HFF-Myc (cell line): ENCODE measurements at regions not wholly inside any gene's neighbourhood (a gene's known extent, or its start where the extent isn't known, plus 50 kb on each side); places are given as distances from the start of the nearest gene placed in this dataset.

Experiments
- DNase-seq: peaks from one replicate; pipeline ENCODE4 v3.0.0-alpha.2; 2011; ENCODE audit warnings: low read depth; ENCODE audit errors: extremely low read depth
- H3K4me3 ChIP-seq: replicated peaks from 2 replicates; pipeline ENCODE4 v1.5.1; 2011; ENCODE audit warnings: low read depth, mild to moderate bottlenecking, control low read depth, low read length
- TF ChIP-seq, protein P1 (sequence below): IDR thresholded peaks from 2 replicates; pipeline ENCODE4 v1.5.1; 2012; ENCODE audit warnings: mild to moderate bottlenecking, low read depth, low read length, control low read depth; ENCODE audit errors: missing control alignments

DNA sequence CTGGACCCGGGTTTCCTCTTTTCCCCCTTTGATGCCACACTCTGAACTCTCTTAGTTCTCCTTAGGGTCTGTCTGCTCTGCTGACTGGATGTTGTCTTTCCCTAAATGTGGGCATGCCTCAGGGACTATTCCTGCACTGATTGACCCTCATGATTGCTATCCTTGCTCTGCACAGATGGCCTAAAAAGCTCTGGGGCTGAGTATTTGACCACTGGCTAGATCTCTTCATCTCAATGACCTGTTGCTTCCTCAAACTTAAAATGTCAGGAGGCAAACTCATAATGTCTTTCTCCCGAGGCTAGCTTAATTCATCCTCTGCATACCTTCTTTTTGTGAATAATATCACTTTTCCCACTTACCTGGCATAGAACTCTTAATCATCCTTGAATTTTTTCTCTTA is 157.4 kb downstream of the GATB start:
- TF ChIP-seq, protein P1, sequence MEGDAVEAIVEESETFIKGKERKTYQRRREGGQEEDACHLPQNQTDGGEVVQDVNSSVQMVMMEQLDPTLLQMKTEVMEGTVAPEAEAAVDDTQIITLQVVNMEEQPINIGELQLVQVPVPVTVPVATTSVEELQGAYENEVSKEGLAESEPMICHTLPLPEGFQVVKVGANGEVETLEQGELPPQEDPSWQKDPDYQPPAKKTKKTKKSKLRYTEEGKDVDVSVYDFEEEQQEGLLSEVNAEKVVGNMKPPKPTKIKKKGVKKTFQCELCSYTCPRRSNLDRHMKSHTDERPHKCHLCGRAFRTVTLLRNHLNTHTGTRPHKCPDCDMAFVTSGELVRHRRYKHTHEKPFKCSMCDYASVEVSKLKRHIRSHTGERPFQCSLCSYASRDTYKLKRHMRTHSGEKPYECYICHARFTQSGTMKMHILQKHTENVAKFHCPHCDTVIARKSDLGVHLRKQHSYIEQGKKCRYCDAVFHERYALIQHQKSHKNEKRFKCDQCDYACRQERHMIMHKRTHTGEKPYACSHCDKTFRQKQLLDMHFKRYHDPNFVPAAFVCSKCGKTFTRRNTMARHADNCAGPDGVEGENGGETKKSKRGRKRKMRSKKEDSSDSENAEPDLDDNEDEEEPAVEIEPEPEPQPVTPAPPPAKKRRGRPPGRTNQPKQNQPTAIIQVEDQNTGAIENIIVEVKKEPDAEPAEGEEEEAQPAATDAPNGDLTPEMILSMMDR, result no peak

DNA sequence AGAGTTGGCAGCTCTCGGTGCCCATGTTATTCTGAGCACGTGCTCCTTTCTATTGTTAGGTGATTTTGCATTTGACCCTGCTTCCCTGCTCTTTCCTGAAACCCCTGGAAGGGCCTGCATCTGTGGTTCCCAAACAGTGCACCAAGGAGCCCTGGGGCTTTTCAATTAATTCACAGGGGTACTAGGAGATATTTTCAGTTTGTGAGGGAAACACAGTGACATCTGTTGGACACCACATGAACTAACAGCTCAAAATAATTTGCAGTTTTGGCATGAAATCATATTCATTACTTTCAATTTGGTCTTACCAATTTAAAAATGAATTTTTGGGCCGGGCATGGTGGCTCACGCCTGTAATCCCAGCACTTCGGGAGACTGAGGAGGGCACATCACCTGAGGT is 156.6 kb downstream of the GATB start:
- H3K4me3 ChIP-seq, result no peak overlapping the region
- peak; percentile 7 for DNase-seq
- TF ChIP-seq, protein P1, result peak; percentile 35

More for the DNA sequence above, 157.4 kb downstream of the GATB start:
- no peak for DNase-seq
- no peak overlapping the region for H3K4me3 ChIP-seq

GRCh38 chr4:151605215-151605614 is 155.6 kb downstream of the GATB start:
- no peak for DNase-seq
- TF ChIP-seq, protein P1, result no peak
- H3K4me3 ChIP-seq, result no peak overlapping the region

- TF ChIP-seq, protein P1, result no peak
- H3K4me3 ChIP-seq, result no peak overlapping the region
These were observed 154.7 kb downstream of the GATB start for GRCh38 chr4:151606061-151606460.

GRCh38 chr4:151610229-151610628 is 150.6 kb downstream of the GATB start:
- no peak overlapping the region for H3K4me3 ChIP-seq
- TF ChIP-seq, protein P1, result no peak
- DNase-seq, result no peak

More at GRCh38 chr4:151606061-151606460, 154.7 kb downstream of the GATB start:
- DNase-seq, result no peak

DNA sequence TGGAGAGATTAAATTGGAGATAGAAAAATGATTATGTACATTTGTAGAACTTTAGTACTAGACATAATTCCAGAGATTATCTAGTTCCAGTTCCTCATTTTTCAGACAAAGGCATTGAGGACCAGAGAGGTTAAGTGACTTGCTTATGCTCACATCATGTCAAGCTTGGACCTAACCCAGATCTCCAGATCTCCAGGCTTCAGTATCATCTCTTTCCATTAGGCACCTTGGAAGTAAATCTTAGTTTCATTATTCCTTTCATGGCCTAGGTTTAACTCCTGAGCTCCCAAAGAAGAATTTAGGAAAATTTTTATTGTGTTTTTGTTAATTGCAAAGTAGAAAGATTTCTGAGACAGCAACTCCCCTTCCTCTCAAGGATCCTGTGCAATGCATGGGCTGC is 148.8 kb downstream of the GATB start:
- H3K4me3 ChIP-seq, result no peak overlapping the region
- no peak for DNase-seq
- TF ChIP-seq, protein P1, result no peak

- no peak for DNase-seq
- TF ChIP-seq, protein P1, result no peak
- no peak overlapping the region for H3K4me3 ChIP-seq
These were observed 147.5 kb downstream of the GATB start for GRCh38 chr4:151613290-151613689.
